H9 (cell line): ENCODE measurements at regions not wholly inside any gene's neighbourhood (a gene's known extent, or its start where the extent isn't known, plus 50 kb on each side); places are given as distances from the start of the nearest gene placed in this dataset.

Experiments used
- DNase-seq: peaks from one replicate; pipeline ENCODE4 v3.0.0-alpha.2; 2017
- H2AFZ ChIP-seq: one replicate; pipeline ENCODE4 v1.6.1; 2013; ENCODE audit warnings: mild to moderate bottlenecking, low read length, control low read depth, moderate library complexity
- H2AK5ac ChIP-seq: 2 replicates; pipeline ENCODE4 v1.6.1; 2013; ENCODE audit warnings: low read length, control low read depth, mixed read lengths; ENCODE audit not compliant: insufficient read length
- H2BK120ac ChIP-seq: one replicate; pipeline ENCODE4 v1.6.1; 2013; ENCODE audit warnings: low read depth, mild to moderate bottlenecking, low read length, control low read depth, inconsistent platforms; ENCODE audit not compliant: poor library complexity, severe bottlenecking
- H2BK12ac ChIP-seq: 2 replicates; pipeline ENCODE4 v1.6.1; 2013; ENCODE audit warnings: low read length, control low read depth, mixed read lengths, low read depth; ENCODE audit not compliant: insufficient read length
- H2BK15ac ChIP-seq: 2 replicates; pipeline ENCODE4 v1.6.1; 2013; ENCODE audit warnings: low read depth, low read length, control low read depth
- H2BK20ac ChIP-seq: one replicate; pipeline ENCODE4 v1.6.1; 2013; ENCODE audit warnings: low read depth, mild to moderate bottlenecking, low read length, control low read depth, inconsistent platforms; ENCODE audit not compliant: poor library complexity, severe bottlenecking
- H2BK5ac ChIP-seq: 2 replicates; pipeline ENCODE4 v1.6.1; 2013; ENCODE audit warnings: low read length, control low read depth, mixed read lengths; ENCODE audit not compliant: insufficient read length
- H3K14ac ChIP-seq: 2 replicates; pipeline ENCODE4 v1.6.1; 2013; ENCODE audit warnings: low read length, control low read depth; ENCODE audit not compliant: insufficient read depth
- H3K18ac ChIP-seq: 2 replicates; pipeline ENCODE4 v1.6.1; 2013; ENCODE audit warnings: low read depth, mild to moderate bottlenecking, mixed read lengths, low read length, control low read depth; ENCODE audit not compliant: insufficient read length
- H3K23ac ChIP-seq: 2 replicates; pipeline ENCODE4 v1.6.1; 2013; ENCODE audit warnings: low read length, control low read depth, mixed read lengths, low read depth; ENCODE audit not compliant: insufficient read length
- H3K23me2 ChIP-seq: 2 replicates; pipeline ENCODE4 v1.6.1; 2013; ENCODE audit warnings: low read depth, mild to moderate bottlenecking, mixed read lengths, low read length, control low read depth; ENCODE audit not compliant: insufficient read length, poor library complexity, severe bottlenecking
- H3K27ac ChIP-seq: 2 replicates; pipeline ENCODE4 v1.5.1; 2013; ENCODE audit warnings: low read length, control low read depth, mixed read lengths, low read depth; ENCODE audit not compliant: insufficient read length
- H3K27me3 ChIP-seq: 2 replicates; pipeline ENCODE4 v1.6.1; 2013; ENCODE audit warnings: low read length, control low read depth, inconsistent platforms; ENCODE audit not compliant: insufficient read depth
- H3K4ac ChIP-seq: 2 replicates; pipeline ENCODE4 v1.6.1; 2013; ENCODE audit warnings: low read depth, mild to moderate bottlenecking, control low read depth, inconsistent platforms, low read length, moderate library complexity
- H3K4me1 ChIP-seq: 2 replicates; pipeline ENCODE4 v1.6.1; 2013; ENCODE audit warnings: low read length, control low read depth, inconsistent platforms; ENCODE audit not compliant: insufficient read depth
- H3K4me2 ChIP-seq: 2 replicates; pipeline ENCODE4 v1.6.1; 2013; ENCODE audit warnings: low read length, control low read depth, mixed read lengths; ENCODE audit not compliant: insufficient read length, insufficient read depth
- H3K56ac ChIP-seq: 2 replicates; pipeline ENCODE4 v1.6.1; 2013; ENCODE audit warnings: low read depth, mild to moderate bottlenecking, mixed read lengths, low read length, control low read depth; ENCODE audit not compliant: insufficient read length
- H3K79me1 ChIP-seq: 2 replicates; pipeline ENCODE4 v1.6.1; 2013; ENCODE audit warnings: low read depth, mild to moderate bottlenecking, moderate library complexity, low read length, control low read depth, inconsistent platforms; ENCODE audit not compliant: insufficient read depth, poor library complexity, severe bottlenecking
- H3K79me2 ChIP-seq: 2 replicates; pipeline ENCODE4 v1.6.1; 2013; ENCODE audit warnings: low read length, control low read depth, inconsistent platforms; ENCODE audit not compliant: insufficient read depth
- H3K9ac ChIP-seq: 2 replicates; pipeline ENCODE4 v1.6.1; 2013; ENCODE audit warnings: low read length, control low read depth, mixed read lengths; ENCODE audit not compliant: insufficient read length; ENCODE audit errors: extremely low read depth
- H3K9me3 ChIP-seq: one replicate; pipeline ENCODE4 v1.6.1; 2013; ENCODE audit warnings: low read depth, low read length, inconsistent platforms; ENCODE audit not compliant: control insufficient read depth
- H3T11ph ChIP-seq: one replicate; pipeline ENCODE4 v1.6.1; 2013; ENCODE audit warnings: mild to moderate bottlenecking, low read length, control low read depth, inconsistent platforms
- H4K20me1 ChIP-seq: one replicate; pipeline ENCODE4 v1.6.1; 2013; ENCODE audit not compliant: control insufficient read depth, insufficient read length, insufficient read depth
- H4K5ac ChIP-seq: 2 replicates; pipeline ENCODE4 v1.6.1; 2013; ENCODE audit warnings: low read depth, mild to moderate bottlenecking, mixed read lengths, low read length, control low read depth; ENCODE audit not compliant: insufficient read length
- H4K8ac ChIP-seq: replicated peaks from 2 replicates; pipeline ENCODE4 v1.6.1; 2013; ENCODE audit warnings: low read length, control low read depth, mixed read lengths, low read depth; ENCODE audit not compliant: insufficient read length
- H4K91ac ChIP-seq: 2 replicates; pipeline ENCODE4 v1.6.1; 2013; ENCODE audit warnings: low read depth, mild to moderate bottlenecking, moderate library complexity, mixed read lengths, low read length, control low read depth; ENCODE audit not compliant: insufficient read length
- H3K27ac Mint-ChIP-seq, 3 experiments: 2 replicates in 2 of 3; 3 replicates in 1 of 3; pipeline ENCODE4 v1.8.0; 2020 to 2021; ENCODE audit warnings: mixed read lengths in 3 of 3, mild to moderate bottlenecking in 1 of 3, moderate library complexity in 1 of 3
- H3K27me3 Mint-ChIP-seq: 2 replicates; pipeline ENCODE4 v1.8.0; 2021; ENCODE audit warnings: low read depth, mild to moderate bottlenecking, moderate library complexity, mixed read lengths
- H3K36me3 Mint-ChIP-seq, 3 experiments: 2 replicates in 2 of 3; 3 replicates in 1 of 3; pipeline ENCODE4 v1.8.0; 2020 to 2021; ENCODE audit warnings: low read depth in 3 of 3, mixed read lengths in 3 of 3; ENCODE audit not compliant: insufficient read depth in 1 of 3
- H3K4me1 Mint-ChIP-seq, 2 experiments: 2 replicates each; pipeline ENCODE4 v1.8.0; 2020; ENCODE audit warnings: mixed read lengths in 2 of 2
- H3K4me3 Mint-ChIP-seq, 2 experiments: 2 replicates in 1 of 2; 3 replicates in 1 of 2; pipeline ENCODE4 v1.8.0; 2020 to 2021; ENCODE audit warnings: mild to moderate bottlenecking in 2 of 2, mixed read lengths in 2 of 2, moderate library complexity in 1 of 2
- H3K9me3 Mint-ChIP-seq, 2 experiments: 2 replicates in 1 of 2; 3 replicates in 1 of 2; pipeline ENCODE4 v1.8.0; 2020; ENCODE audit warnings: mild to moderate bottlenecking in 2 of 2, mixed read lengths in 2 of 2, moderate library complexity in 1 of 2
- WGBS: extraction: QIAGEN DNeasy Blood & Tissue Kit; methylation state at CpG from one replicate; pipeline ENCODE4 v1.1.7; 2013; ENCODE audit warnings: missing lambda C conversion rate, low lambda C conversion rate, mixed read lengths; ENCODE audit not compliant: insufficient read length; ENCODE audit errors: extremely low coverage; 5-methylcytosine and 5-hydroxymethylcytosine counted together
- TF ChIP-seq, protein P1 (sequence below): fragments of 200-600 bp; sonication (generic); conservative IDR thresholded peaks from 3 replicates; pipeline ENCODE4 v1.8.0; 2021; ENCODE audit warnings: antibody characterized with exemption, mild to moderate bottlenecking

- Mint-ChIP-seq H3K9me3 (peaks cover 2 to 6% of the 10 kb centered on the region in 2 experiments; a peak in 3 of 5 replicates), H3K4me1 (peaks cover 12 to 26% of the 10 kb centered on the region in 2 experiments), H3K27me3 (peaks cover 4% of the 10 kb centered on the region), H3K36me3 (peaks cover 0 to 6% (median 0%) of the 10 kb centered on the region in 3 experiments; a peak in 3 of 7 replicates), H3K4me3 (no peak overlapping the region), H3K27ac (no peak overlapping the region)
- Histone ChIP-seq H3K4me1 (peaks cover 4% of the 10 kb centered on the region; the same call in 1 of the 2 replicates), H2BK20ac (no peak overlapping the region), H3K56ac (no peak overlapping the region), H2BK12ac (no peak overlapping the region), H4K20me1 (no peaks in the 10 kb centered on the region), H2AK5ac (no peak overlapping the region), H3K9me3 (peaks cover under 1% of the 10 kb centered on the region), H3T11ph (no peak overlapping the region), H3K79me2 (no peaks in the 10 kb centered on the region), H4K5ac (no peak overlapping the region), H3K27me3 (no peaks in the 10 kb centered on the region), H3K27ac (no peak overlapping the region), H2BK5ac (no peak overlapping the region), H4K91ac (no peak overlapping the region), H3K9ac (no peak overlapping the region), H4K8ac (no peak overlapping the region), H3K23me2 (no peaks in the 10 kb centered on the region), H3K23ac (no peak overlapping the region), H3K4ac (no peak overlapping the region), H2AFZ (no peak overlapping the region), H3K18ac (no peak overlapping the region), H3K79me1 (no peaks in the 10 kb centered on the region), H3K14ac (no peak overlapping the region), H3K4me2 (no peak overlapping the region), H2BK120ac (no peak overlapping the region), H2BK15ac (no peak overlapping the region)
- DNase-seq: no peak
- no CpG with 5 or more reads among the region's 4 CpGs for WGBS
- TF ChIP-seq, protein P1, sequence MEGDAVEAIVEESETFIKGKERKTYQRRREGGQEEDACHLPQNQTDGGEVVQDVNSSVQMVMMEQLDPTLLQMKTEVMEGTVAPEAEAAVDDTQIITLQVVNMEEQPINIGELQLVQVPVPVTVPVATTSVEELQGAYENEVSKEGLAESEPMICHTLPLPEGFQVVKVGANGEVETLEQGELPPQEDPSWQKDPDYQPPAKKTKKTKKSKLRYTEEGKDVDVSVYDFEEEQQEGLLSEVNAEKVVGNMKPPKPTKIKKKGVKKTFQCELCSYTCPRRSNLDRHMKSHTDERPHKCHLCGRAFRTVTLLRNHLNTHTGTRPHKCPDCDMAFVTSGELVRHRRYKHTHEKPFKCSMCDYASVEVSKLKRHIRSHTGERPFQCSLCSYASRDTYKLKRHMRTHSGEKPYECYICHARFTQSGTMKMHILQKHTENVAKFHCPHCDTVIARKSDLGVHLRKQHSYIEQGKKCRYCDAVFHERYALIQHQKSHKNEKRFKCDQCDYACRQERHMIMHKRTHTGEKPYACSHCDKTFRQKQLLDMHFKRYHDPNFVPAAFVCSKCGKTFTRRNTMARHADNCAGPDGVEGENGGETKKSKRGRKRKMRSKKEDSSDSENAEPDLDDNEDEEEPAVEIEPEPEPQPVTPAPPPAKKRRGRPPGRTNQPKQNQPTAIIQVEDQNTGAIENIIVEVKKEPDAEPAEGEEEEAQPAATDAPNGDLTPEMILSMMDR: no peak
Measured at GRCh38 chr1:29436181-29436785, 200.0 kb downstream of the PTPRU start.
